ENCODE measurements at regions not wholly inside any gene's neighbourhood (a gene's known extent, or its start where the extent isn't known, plus 50 kb on each side); places are given as distances from the start of the nearest gene placed in this dataset.

GRCh38 chr6:41467627-41468404, 78.4 kb upstream of the FOXP4 start:
- DNase-seq (ENCODE audit: extremely low spot score, insufficient read length, low read depth) (no peak), FAIRE-seq (no peak)

GRCh38 chr6:41469156-41470028, 76.8 kb upstream of the FOXP4 start:
- DNase-seq (ENCODE audit: extremely low spot score, insufficient read length, low read depth) (no peak), FAIRE-seq (no peak)

- DNase-seq (ENCODE audit: extremely low spot score, insufficient read length, low read depth) (no peak), FAIRE-seq (no peak)
Observed at GRCh38 chr6:41470029-41470330, 76.2 kb upstream of the FOXP4 start.

- no peak for DNase-seq (ENCODE audit: extremely low spot score, insufficient read length, low read depth)
- FAIRE-seq, result no peak
Observed at GRCh38 chr6:41470331-41471063, 75.7 kb upstream of the FOXP4 start.

GRCh38 chr6:41471064-41471895, 74.9 kb upstream of the FOXP4 start:
- DNase-seq (ENCODE audit: extremely low spot score, insufficient read length, low read depth) (no peak), FAIRE-seq (no peak)

- no peak for FAIRE-seq
- DNase-seq (ENCODE audit: extremely low spot score, insufficient read length, low read depth), result no peak
Observed at GRCh38 chr6:41474213-41474933, 71.8 kb upstream of the FOXP4 start.

- FAIRE-seq, result no peak
- no peak for DNase-seq (ENCODE audit: extremely low spot score, insufficient read length, low read depth)
Observed at GRCh38 chr6:41475164-41475563, 71.0 kb upstream of the FOXP4 start.

- DNase-seq (ENCODE audit: extremely low spot score, insufficient read length, low read depth) (no peak), FAIRE-seq (no peak)
Observed at GRCh38 chr6:41475737-41476357, 70.3 kb upstream of the FOXP4 start.

GRCh38 chr6:41476401-41476800, 69.8 kb upstream of the FOXP4 start:
- no peak for DNase-seq (ENCODE audit: extremely low spot score, insufficient read length, low read depth)
- no peak for FAIRE-seq

- no peak for DNase-seq (ENCODE audit: extremely low spot score, insufficient read length, low read depth)
Observed at GRCh38 chr6:41477572-41477971, 68.6 kb upstream of the FOXP4 start.

GRCh38 chr6:41483943-41484342, 62.2 kb upstream of the FOXP4 start:
- DNase-seq (ENCODE audit: extremely low spot score, insufficient read length, low read depth), result no peak
- no peak for FAIRE-seq

More at GRCh38 chr6:41477572-41477971, 68.6 kb upstream of the FOXP4 start:
- no peak for FAIRE-seq

GRCh38 chr6:41487860-41488432, 58.2 kb upstream of the FOXP4 start:
- FAIRE-seq (no peak), DNase-seq (ENCODE audit: extremely low spot score, insufficient read length, low read depth) (no peak)

- no peak for DNase-seq (ENCODE audit: extremely low spot score, insufficient read length, low read depth)
- no peak for FAIRE-seq
Observed at GRCh38 chr6:41488433-41489119, 57.6 kb upstream of the FOXP4 start.

GRCh38 chr6:41489120-41489851, 56.9 kb upstream of the FOXP4 start:
- no peak for DNase-seq (ENCODE audit: extremely low spot score, insufficient read length, low read depth)
- FAIRE-seq, result peak; percentile 33

GRCh38 chr6:41492261-41492891, 53.8 kb upstream of the FOXP4 start:
- no peak for DNase-seq (ENCODE audit: extremely low spot score, insufficient read length, low read depth)
- no peak for FAIRE-seq

GRCh38 chr6:41494212-41495110, 51.7 kb upstream of the FOXP4 start:
- FAIRE-seq, result no peak
- no peak for DNase-seq (ENCODE audit: extremely low spot score, insufficient read length, low read depth)

Measured in GM18507 (cell line).